GM21786 (cell line): ENCODE measurements at regions not wholly inside any gene's neighbourhood (a gene's known extent, or its start where the extent isn't known, plus 50 kb on each side); places are given as distances from the start of the nearest gene placed in this dataset.
"Not testable (repeated sequence)": the region's sequence is repeated elsewhere in the genome, so short reads cannot be mapped to it uniquely, and the experiment has no call there.

Experiments used
- ATAC-seq: cut with Tn5 transposase; IDR thresholded peaks from one replicate; pipeline ENCODE4 v1.9.1; 2021; ENCODE audit not compliant: unreplicated experiment

DNA sequence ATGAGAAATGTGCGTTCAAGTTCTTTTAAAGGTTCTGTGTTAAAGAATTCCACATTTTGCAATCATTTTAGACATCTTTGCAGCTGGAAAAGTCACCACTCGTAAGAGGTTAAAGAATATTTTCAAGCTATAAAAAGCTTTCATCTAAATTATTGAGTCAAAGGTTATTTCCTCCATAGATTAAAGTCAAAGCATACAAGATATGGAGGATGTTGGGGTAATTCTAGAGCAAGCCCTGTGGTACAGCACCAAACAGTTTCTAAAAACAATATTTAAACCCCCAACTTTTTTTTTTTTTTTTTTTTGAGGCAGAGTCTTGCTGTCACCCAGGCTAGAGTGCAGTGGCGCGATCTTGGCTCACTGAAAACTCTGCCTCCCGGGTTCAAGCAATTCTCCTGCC is 1299.8 kb upstream of the TMEM132C start:
- no peak for ATAC-seq

DNA sequence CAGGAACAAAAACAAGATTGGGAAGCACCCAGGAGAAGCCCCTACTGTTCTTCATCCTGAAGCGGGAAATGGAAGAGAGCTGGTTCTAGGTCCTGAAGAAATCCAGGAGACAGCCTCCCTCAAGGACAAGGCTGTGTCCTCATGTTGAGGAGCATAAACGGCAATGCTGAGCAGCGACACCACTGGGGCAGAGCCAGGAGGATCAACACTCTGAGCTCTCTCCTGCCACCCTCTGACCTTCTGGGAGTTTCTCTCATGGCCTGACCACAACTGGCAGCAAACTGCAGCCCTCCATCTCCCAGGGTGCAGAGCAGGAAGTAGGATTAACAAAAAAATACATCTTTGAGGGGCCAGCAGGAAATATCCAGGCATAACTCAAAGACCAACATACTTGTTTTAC is 1292.2 kb upstream of the TMEM132C start:
- ATAC-seq, result no peak

DNA sequence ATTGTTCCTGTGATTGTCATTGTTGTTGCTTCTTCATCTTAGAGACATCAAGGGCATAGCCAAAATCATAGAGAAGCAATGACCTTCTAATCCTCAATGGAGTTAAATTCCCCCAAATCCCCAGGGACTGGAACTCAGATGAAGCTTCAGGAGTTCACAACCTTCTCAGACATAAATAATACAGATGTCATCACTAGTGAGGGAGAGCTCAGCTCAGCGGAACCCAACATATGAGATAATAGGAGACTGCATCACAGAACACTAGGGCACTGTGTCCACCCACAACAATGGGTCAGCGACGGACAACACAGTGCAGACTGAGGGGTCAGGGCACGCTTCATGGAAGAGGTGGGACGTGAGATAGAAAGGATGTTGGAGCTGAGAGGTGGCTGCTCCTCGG is 1290.4 kb upstream of the TMEM132C start:
- no peak for ATAC-seq

DNA sequence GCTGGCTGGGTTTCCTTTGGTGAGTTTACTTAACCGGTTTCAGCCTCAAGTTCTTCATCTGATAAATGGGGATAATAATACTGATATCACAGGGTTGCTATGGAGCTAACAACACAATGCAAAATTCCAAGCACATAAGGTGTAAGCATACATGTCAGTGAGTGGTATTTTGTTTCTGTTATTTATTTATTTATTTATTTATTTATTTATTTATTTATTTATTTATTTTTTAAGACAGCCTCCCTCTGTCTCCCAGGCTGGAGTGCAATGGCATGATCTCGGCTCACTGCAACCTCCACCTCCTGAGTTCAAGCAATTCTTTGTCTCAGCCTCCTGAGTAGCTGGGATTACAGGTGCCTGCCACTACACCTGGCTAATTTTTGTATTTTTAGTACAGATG is 1287.4 kb upstream of the TMEM132C start:
- ATAC-seq, result not testable (repeated sequence)

DNA sequence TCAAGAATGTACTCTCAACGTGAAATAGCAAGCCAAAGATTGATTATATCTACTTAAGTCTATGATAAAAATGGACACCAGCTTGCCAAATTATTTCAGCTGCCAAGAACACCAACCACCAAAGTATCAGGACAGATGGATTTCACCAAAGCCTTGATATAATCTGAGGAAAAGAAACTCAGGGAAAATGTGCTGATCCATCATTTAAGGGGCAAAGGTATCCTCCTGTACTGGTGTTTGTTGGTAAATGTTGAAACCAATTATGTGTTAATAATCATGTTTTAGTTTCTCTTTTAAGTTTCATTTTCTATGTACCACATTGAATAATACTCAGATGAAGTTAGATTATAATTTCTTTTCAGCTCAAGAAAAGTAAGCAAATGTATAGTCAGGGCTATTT is 1284.3 kb upstream of the TMEM132C start:
- no peak for ATAC-seq

DNA sequence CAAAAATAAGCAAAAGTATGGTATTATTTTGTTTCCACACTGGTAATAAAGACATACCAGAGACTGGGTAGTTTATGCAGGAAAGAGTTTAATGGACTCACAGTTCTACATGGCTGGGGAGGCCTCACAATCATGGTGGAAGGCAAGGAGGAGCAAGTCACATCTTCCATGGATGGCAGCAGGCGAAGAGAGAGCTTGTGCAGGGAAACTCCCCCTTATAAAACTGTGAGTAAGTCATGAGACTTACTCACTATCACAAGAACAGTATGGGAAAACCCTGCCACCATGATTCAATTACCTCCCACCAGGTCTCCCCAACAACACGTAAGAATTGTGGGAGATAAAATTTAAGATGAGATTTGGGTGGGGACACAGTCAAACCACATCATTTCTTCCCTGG is 1283.2 kb upstream of the TMEM132C start:
- not testable (repeated sequence) for ATAC-seq

DNA sequence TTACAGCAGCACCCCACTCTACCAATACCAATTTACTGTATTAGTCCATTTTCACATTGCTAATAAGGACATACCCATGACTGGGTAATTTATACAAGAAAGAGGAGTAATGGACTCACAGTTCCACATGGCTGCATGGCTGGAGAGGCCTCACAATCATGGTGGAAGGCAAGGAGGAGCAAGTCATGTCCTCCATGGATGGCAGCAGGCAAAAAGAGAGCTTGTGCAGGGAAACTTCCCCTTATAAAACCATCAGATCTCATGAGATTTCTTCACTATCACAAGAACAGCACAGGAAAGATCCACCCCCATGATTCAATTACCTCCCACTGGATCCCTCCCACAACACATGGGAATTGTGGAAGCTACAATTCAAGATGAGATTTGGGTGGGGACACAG is 1281.3 kb upstream of the TMEM132C start:
- not testable (repeated sequence) for ATAC-seq

DNA sequence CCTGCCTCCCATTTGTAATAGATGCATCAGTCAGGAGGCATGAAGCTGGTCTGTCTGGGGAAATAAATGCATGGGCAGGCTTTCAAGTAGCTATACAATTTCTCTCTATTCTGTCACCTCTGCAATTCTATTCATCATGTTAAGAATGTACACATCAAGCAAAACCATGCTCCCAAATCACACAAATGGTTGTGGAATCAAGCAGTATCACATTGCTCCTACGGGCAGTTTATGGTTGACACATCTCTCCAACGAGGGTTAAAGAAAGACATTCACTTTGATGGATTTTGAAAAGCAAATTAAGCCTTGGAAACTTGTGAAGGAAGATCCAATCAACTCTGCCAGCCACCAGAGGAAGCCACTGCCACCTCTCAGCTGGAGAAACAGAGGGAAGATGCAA is 1277.4 kb upstream of the TMEM132C start:
- ATAC-seq, result no peak

DNA sequence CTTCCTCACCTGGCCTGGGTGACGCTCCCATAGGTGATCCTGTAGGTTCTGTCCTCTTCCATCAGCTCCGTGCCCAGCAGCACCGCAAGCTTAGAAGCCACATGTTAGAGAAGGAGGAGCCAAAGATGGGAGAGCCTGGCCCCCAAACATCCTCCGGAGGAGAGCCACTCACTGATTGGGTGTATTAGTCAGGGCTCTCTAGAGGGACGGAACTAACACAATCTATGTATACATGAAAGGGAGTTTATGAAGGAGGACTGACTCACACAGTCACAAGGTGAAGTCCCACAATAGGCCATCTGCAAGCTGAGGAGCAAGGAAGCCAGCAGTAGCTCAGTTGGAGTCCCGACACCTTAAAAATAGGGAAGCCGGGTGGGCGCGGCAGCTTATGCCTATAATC is 1273.1 kb upstream of the TMEM132C start:
- ATAC-seq, result no peak

DNA sequence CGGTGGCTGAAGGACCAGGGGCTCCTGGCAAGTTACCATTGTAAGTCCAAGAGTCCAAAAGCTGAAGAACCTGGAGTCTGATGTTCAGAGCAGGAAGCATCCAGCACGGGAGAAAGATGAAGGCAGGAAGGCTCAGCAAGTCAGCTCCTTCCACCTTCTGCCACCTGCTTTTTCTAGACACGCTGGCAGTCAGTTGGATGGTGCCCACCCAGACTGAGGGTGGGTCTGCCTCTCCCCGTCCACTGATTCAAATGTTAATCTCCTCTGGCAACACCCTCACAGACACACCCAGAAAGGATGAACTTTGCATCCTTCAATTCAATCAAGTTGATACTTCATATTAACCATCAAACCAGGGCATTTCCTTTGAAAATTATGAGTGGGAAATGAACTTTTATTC is 1272.4 kb upstream of the TMEM132C start:
- ATAC-seq, result no peak

DNA sequence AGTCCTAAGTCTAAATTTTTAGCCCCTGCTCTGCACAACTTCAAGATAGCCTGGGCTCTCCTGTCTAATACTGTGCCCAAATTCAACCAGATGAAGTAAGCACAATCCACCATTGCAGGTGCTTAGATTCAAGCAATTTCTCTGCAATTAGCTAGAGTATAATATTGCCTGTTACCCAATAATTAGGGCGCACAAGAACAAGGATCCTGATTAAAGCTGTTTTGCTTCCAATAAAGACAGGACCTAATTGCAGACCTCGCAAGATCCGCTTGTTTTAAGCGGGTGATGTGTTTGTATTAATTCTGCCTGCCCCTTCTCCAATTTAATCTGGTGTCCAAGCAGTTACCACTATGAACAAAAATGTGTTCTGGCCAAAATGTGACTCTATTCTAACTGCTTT is 1268.9 kb upstream of the TMEM132C start:
- ATAC-seq, result no peak

DNA sequence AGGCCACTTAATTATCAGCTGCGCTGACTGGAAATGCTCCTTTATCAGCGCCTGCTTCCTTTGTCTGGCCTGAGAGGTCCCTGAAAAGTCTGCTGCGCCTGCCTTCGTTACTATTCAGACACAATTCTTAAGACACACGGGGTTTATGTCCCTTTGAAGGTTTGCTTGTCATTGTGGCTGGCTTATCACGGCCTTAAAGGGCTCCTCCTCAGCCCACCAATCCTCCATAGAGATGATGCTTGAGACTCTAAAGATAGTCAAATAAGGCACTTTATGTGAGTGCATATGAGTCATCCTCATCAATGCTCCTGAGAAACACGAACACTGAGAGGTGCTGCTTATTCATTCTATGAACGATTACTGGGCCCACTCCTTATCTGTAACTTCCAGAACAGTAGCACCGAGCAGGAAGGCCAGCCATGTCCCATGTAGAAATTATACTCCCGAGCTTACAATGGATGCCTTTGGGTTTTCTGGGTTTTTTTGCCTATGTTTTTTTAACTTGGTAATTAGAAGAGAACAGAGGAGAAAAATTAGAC is 1268.2 kb upstream of the TMEM132C start:
- ATAC-seq, result no peak

DNA sequence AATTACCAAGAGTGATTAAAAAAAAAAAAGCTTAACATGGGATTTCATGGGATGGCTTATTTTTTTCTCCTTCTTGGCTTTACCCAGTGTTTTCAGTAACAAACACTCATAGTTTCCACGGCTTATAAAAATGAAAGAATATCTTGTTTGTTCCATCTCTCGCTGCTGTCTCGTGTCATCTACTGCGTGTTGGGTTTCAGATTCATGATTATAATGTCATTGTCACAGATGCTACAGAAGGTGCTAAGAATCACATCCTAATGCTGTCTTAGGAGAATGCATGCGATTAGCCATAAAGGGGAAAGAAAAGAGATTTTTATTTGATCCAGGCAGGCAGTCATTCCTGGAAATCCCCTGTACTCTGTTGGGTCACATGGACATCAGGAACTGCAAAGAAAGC is 1267.6 kb upstream of the TMEM132C start:
- no peak for ATAC-seq

DNA sequence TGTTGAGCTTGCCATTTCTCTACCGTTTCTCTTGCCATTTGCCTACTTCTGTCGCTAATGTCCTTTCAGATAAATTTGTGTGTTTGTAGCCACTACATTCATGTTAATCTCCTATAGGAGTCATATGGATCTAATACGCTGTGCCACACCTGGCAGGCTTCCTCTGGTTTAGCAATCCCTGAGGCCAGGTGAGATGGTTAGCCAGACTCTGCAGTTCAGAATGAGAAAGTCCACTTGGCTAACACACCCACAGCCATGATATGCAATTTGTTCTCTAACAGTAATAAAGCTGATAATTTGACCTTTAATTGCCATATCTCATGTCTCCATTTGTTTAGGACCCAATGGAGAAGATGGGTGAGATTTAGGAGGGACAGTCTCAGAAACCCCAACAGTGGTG is 1261.6 kb upstream of the TMEM132C start:
- no peak for ATAC-seq

DNA sequence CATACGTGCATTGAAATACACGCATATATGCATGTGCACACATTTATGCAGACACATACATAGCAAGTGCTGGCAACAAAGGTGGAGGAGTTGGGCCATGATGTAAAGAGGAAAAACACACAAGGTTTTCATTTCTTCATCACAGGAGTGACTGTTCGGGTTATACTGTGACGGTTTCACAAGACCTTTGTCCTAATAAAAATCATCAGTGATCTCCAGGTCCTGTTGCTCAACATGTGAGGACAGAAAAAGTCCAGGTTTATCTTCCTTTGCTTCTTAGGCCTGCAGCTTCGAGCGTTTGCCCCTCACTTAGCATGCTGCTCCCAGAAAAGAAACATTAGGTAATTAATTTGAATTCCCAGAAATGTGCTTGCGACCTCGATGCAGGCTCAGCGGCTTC is 1260.0 kb upstream of the TMEM132C start:
- ATAC-seq, result no peak

DNA sequence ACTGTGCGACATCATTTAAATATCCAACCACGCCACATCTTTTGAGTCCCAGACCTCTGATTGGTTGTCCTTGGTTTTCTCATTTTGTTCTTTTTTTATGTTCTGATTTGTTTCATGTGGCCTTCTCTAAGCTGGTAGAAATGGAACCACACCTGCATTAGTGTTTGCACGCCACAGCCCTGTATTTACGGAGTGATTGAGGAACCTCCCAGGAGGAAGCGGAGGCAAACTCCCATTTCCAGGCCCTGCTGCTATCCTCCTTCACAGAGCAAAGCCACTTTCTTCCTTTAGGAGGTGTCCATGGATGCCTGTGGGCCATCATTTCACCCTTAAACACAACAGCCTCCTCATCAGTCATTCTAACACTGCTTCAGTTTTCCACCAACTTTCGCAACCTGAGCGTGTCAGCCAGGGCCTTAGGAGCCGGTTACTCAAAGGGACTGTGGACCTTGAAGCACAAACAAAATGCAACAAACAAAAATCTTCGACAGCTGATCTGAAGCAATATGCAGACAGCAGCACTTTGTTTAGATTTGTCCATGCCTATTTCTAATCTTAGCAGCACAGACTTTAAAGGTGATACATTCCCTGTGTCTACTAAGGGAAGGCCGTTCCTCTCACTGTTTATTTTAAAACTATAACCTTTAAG is 1258.1 kb upstream of the TMEM132C start:
- no peak for ATAC-seq

DNA sequence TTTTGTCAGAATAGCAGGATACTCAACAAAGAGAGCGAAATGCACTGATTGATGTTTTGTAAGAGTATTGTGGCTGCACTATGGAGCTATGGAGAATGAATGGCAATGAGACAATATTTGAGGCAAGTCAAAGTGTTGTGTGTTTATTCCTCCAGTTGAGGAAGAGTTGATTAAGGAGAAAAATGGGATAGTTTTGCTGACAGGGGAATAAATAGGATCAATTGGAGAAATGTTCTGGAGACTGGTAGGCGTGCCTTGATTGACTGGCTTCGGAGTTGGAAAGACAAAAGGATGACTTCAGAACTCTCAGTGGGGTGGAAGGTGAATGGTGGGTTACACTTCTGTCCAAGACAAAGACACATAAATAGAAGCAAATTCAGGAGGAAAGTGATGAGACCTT is 1254.9 kb upstream of the TMEM132C start:
- no peak for ATAC-seq

DNA sequence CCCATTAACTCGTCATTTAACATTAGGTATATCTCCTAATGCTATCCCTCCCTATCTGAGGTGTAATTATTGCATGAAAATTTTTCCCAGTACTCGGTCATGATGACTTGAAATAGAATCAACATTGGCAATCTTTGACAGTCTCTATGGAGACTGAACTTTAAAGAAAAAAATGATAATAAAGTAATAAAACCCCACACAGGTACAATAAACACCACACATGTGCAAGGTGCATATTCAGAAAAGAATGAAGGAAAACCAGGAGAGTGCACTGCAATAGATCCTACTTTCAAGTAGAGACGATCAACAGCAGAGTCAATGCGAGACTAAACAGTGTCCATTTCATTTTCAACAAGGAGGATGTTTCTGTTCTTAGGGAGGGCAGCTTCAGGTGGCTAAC is 1253.8 kb upstream of the TMEM132C start:
- no peak for ATAC-seq

DNA sequence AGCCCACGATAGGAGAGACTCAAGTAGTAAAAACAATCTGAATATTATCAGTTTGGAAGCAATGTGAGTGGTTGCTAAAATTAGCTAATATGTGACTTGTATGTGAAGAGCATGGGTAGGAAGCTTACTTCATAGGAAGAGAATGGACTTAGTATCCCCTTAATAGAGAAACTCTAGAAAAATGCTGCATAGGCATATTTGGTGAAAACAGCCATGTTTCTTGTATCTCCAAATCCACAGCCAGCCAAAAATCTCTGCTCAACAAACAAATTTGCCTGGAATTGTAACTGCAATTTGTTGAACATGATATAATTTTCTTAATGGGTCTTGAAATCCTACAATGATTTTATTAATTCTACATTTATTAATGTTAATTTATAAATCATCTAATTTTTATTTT is 1252.9 kb upstream of the TMEM132C start:
- no peak for ATAC-seq

DNA sequence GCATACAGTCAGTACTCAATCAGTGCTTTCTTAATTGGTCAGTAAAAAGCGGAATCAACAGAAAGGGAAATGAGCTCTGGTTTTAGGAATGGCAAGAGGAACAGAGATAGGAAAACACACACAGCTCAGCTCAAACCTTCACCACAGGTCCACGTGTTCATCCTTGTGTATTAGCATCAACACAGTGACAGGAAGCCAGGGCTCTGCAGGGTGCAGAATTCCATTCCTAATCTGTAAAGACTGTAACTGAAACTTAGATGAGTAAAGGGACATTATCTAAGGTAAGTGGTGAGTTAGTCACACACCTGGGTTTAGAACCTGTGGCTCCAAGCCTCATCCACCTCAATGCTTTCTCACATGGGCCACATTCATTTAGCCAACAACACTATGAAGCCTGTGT is 1242.2 kb upstream of the TMEM132C start:
- ATAC-seq, result no peak

DNA sequence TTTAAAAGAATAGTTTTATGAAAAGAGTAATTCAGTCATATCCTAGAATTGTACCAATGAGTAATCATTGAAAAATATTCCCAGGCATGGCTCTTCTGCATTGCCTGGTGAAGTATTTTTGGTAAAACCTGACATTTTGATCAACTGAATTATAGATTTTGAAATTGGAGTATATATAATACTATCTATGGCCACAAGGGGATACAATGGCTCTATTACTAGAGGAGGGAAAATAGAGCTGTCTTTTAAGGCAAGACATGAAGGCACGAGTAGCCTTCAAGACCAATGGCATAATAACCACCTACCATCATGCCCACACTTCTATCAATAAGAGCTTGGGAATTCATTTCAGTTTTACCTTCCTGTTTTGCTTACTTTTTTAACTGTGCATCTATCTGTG is 1241.4 kb upstream of the TMEM132C start:
- no peak for ATAC-seq

DNA sequence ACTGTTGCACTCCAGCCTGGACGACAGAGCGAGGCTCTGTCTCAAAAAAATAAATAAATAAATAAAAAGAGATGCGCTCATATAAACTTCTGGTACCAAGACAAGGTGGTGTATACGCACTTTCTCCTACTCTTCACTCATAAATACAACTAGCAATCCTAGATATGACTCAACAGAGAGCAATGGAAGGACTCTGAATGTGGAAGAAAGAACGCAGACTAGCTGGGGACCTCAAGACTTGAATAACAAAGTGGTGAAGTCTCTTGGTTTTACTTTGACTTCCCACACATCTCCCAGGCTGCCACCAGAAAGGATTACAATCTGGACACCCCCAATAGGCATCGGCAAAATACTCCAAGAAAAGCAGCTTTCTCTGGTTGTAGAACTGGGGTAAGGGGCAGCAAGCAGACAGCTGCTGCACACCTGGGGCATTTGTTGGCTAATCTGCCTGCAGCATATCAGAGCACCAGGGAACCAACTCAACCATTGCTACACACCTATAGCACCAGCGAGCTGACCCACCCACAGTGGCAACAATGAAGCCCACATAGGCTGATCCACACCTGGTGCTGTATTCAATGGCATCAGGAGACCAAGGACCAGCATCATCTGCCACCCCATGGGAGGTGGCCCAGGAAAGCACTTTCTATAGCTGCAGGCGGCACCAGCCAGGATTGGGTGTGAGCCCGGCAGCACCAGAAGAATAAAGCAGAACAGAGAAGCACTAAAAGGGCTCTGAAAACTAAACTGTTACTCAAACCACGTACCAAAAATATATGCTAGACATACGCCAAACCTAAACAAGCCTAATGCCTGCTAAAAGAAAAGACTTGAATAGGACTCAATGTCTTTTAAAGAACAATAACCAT is 1231.7 kb upstream of the TMEM132C start:
- ATAC-seq, result no peak
